SK-N-MC (cell line): ENCODE measurements at regions not wholly inside any gene's neighbourhood (a gene's known extent, or its start where the extent isn't known, plus 50 kb on each side); places are given as distances from the start of the nearest gene placed in this dataset.

Experiments
- EZH2 ChIP-seq: fragments of 200-600 bp; sonication (generic); IDR thresholded peaks from one replicate; pipeline ENCODE4 v1.6.1; 2017; ENCODE audit warnings: antibody characterized with exemption
- POLR2AphosphoS5 ChIP-seq: IDR thresholded peaks from 2 replicates; pipeline ENCODE4 v1.6.1; 2012; ENCODE audit warnings: mild to moderate bottlenecking, low read depth, low read length, borderline replicate concordance

DNA sequence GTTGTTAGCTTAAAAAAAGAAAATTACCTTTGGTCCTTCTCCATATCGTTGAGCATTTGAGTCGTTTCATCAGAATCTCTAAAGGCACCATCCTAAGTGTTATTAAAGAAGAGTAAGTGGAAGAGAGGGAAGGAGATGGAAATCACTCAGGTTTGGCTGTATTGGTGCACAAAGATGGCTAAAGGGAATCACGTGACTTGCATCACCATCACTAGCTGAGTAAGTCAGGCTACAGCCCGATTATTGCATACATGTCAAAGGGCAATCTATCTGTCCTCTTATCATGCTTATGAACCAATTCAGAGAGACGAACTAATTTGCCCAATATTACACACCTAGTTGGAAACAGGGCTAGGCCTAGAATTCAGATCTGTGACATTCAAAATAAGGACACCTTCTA lies 137.6 kb downstream of the CMPK2 start:
- no peak for TF ChIP-seq POLR2AphosphoS5
- TF ChIP-seq EZH2 = no peak
